ENCODE measurements at regions not wholly inside any gene's neighbourhood (a gene's known extent, or its start where the extent isn't known, plus 50 kb on each side); places are given as distances from the start of the nearest gene placed in this dataset.

DNA sequence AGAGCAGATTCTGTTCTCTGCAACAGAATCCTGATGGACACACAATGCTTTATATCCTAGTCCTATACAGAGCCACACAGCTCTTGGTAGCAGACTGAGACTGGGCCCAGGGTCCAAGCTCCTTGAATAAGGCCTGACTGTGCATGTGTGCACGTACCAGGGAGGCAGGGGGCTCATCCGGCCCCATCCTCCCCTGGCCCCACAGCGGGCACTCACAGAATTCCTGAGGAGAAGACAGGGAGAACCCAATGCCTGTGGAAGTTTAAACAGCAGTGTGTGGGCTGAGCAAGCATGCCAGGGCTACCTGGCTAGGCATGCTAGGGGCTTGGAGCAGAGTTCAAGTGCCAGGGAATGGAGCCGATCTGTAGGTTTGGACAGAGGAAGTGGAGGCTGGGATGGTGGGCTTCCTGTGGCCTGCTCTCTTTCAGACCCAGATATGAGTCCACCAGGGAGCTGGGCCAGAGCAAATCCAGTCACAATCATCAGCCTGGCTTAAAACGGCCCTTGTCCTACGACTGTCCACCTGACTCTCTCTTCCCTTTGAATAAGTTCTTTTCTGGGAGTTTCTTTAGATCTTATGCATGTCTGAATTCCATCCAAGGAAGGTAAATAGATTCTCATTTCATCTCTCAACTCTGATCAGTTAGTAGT, 74.0 kb downstream of the MRPL14 start (continued):
- TF ChIP-seq LRRFIP1 (CRISPR knock-in tag; conservative IDR thresholded peaks at IDR 0.05) (no peak), PRDM10 (CRISPR knock-in tag; IDR thresholded peaks at IDR 0.05; ENCODE audit: low read depth) (no peak), ZNF850 (CRISPR knock-in tag; conservative IDR thresholded peaks at IDR 0.05) (no peak), E2F2 (CRISPR knock-in tag; IDR thresholded peaks at IDR 0.05; ENCODE audit: borderline replicate concordance) (no peak), ZNF772 (CRISPR knock-in tag; IDR thresholded peaks at IDR 0.05) (no peak), ZNF749 (CRISPR knock-in tag; IDR thresholded peaks at IDR 0.05; ENCODE audit: borderline replicate concordance) (0 out of 2 replicates have a peak, but pooled peaks have one; percentile 52), ZNF614 (CRISPR knock-in tag; IDR thresholded peaks at IDR 0.05; ENCODE audit: borderline replicate concordance) (no peak), HDAC1 (CRISPR knock-in tag; IDR thresholded peaks at IDR 0.05) (no peak), KLF9 (CRISPR knock-in tag; IDR thresholded peaks at IDR 0.05; ENCODE audit: low read depth) (no peak), NCOA1 (CRISPR knock-in tag; IDR thresholded peaks at IDR 0.05) (no peak), ZSCAN20 (CRISPR knock-in tag; IDR thresholded peaks at IDR 0.05; ENCODE audit: borderline replicate concordance) (no peak), GLI4 (CRISPR knock-in tag; IDR thresholded peaks at IDR 0.05; ENCODE audit: borderline replicate concordance) (no peak), GZF1 (CRISPR knock-in tag; IDR thresholded peaks at IDR 0.05) (no peak), ZNF816 (CRISPR knock-in tag; IDR thresholded peaks at IDR 0.05; ENCODE audit: borderline replicate concordance) (peak; percentile 44; the same call in 1 of the 2 replicates), ZC3H13 (CRISPR knock-in tag; IDR thresholded peaks at IDR 0.05) (no peak)
- TF ChIP-seq, protein P1, sequence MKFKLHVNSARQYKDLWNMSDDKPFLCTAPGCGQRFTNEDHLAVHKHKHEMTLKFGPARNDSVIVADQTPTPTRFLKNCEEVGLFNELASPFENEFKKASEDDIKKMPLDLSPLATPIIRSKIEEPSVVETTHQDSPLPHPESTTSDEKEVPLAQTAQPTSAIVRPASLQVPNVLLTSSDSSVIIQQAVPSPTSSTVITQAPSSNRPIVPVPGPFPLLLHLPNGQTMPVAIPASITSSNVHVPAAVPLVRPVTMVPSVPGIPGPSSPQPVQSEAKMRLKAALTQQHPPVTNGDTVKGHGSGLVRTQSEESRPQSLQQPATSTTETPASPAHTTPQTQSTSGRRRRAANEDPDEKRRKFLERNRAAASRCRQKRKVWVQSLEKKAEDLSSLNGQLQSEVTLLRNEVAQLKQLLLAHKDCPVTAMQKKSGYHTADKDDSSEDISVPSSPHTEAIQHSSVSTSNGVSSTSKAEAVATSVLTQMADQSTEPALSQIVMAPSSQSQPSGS (CRISPR knock-in tag; IDR thresholded peaks at IDR 0.05) = no peak
- TF ChIP-seq, protein P2, sequence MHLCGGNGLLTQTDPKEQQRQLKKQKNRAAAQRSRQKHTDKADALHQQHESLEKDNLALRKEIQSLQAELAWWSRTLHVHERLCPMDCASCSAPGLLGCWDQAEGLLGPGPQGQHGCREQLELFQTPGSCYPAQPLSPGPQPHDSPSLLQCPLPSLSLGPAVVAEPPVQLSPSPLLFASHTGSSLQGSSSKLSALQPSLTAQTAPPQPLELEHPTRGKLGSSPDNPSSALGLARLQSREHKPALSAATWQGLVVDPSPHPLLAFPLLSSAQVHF (CRISPR knock-in tag; IDR thresholded peaks at IDR 0.05) = no peak
- TF ChIP-seq, protein P3, sequence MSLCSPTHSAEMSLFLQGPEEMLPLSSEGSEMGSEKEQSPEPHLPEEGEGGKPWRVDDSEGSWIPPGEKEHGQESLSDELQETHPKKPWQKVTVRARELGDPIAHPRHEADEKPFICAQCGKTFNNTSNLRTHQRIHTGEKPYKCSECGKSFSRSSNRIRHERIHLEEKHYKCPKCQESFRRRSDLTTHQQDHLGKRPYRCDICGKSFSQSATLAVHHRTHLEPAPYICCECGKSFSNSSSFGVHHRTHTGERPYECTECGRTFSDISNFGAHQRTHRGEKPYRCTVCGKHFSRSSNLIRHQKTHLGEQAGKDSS (CRISPR knock-in tag; IDR thresholded peaks at IDR 0.05; ENCODE audit: borderline replicate concordance, low read depth) = no peak
